ENCODE measurements at regions not wholly inside any gene's neighbourhood (a gene's known extent, or its start where the extent isn't known, plus 50 kb on each side); places are given as distances from the start of the nearest gene placed in this dataset.

DNA sequence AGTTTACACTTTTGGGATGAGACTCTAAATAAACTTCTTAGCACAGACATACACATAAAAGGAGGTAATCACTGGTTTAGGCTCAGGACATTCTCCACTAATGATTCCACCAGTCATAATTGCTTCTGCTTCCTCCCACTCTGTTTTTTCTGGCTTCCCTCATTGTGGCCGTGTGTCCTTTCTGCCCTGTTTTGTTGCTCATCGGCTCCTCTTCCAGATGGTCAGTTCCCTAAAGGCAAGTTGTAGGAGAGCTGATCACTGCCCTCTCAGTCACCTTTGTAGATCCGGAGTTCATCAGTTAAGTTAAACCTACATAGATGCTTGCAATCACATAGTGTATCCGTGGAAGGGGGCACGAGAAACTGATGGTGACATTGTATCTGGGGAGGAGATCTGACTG, 200.5 kb upstream of the ARG1 start:
- H4K20me1 ChIP-seq (ENCODE audit: control insufficient read depth, extremely low read depth, insufficient read depth, low read length) = no peaks in the 10 kb centered on the region
- no peak overlapping the region for H3K4me3 ChIP-seq (ENCODE audit: control insufficient read depth in 2 of 3, extremely low read depth in 1 of 3, insufficient read depth in 2 of 3, low read depth in 1 of 3, low read length in 3 of 3)
- no peak overlapping the region for H3K9ac ChIP-seq (ENCODE audit: control insufficient read depth, extremely low read depth, insufficient read depth, low read length)
- TF ChIP-seq, protein P1, sequence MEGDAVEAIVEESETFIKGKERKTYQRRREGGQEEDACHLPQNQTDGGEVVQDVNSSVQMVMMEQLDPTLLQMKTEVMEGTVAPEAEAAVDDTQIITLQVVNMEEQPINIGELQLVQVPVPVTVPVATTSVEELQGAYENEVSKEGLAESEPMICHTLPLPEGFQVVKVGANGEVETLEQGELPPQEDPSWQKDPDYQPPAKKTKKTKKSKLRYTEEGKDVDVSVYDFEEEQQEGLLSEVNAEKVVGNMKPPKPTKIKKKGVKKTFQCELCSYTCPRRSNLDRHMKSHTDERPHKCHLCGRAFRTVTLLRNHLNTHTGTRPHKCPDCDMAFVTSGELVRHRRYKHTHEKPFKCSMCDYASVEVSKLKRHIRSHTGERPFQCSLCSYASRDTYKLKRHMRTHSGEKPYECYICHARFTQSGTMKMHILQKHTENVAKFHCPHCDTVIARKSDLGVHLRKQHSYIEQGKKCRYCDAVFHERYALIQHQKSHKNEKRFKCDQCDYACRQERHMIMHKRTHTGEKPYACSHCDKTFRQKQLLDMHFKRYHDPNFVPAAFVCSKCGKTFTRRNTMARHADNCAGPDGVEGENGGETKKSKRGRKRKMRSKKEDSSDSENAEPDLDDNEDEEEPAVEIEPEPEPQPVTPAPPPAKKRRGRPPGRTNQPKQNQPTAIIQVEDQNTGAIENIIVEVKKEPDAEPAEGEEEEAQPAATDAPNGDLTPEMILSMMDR (optimal IDR thresholded peaks at IDR 0.05 in 1 of 3, IDR thresholded peaks at IDR 0.05 in 1 of 3, conservative IDR thresholded peaks at IDR 0.05 in 1 of 3; ENCODE audit: extremely low read depth in 1 of 3, insufficient read depth in 2 of 3, low read length in 3 of 3) = no peak
- no peak for TF ChIP-seq EZH2 (IDR thresholded peaks at IDR 0.05; ENCODE audit: low read length)
- no peak overlapping the region for H2AFZ ChIP-seq (ENCODE audit: control insufficient read depth, low read length)
- no peaks in the 10 kb centered on the region for H3K27me3 ChIP-seq (ENCODE audit: control insufficient read depth, extremely low read depth, insufficient read depth, low read length)
- no peaks in the 10 kb centered on the region for H3K9me3 ChIP-seq (ENCODE audit: control insufficient read depth, low read depth, low read length)
- FAIRE-seq = no peak
- H3K79me2 ChIP-seq (ENCODE audit: control insufficient read depth, insufficient read depth, low read length) = no peaks in the 10 kb centered on the region
- no peaks in the 10 kb centered on the region for H3K4me1 ChIP-seq (ENCODE audit: control insufficient read depth, extremely low read depth, insufficient read depth, low read length)
- H3K9me1 ChIP-seq (ENCODE audit: control insufficient read depth, extremely low read depth, insufficient read depth, low read length) = no peaks in the 10 kb centered on the region
- no peak overlapping the region for H3K4me2 ChIP-seq (ENCODE audit: control insufficient read depth, extremely low read depth, insufficient read depth, low read depth, low read length)
- H3K36me3 ChIP-seq (ENCODE audit: control insufficient read depth in 2 of 2, extremely low read depth in 1 of 2, insufficient read depth in 2 of 2, low read length in 2 of 2) = no peaks in the 10 kb centered on the region
- dilution Hi-C loops (cut with MboI; ENCODE audit: extremely low pct_ligation_motif_present, low sequenced_read_pairs) = no loop called here
- no peak for DNase-seq (ENCODE audit: low read depth, low spot score)
- H3K27ac ChIP-seq (ENCODE audit: control insufficient read depth, insufficient read depth, low read length) = no peak overlapping the region

DNA sequence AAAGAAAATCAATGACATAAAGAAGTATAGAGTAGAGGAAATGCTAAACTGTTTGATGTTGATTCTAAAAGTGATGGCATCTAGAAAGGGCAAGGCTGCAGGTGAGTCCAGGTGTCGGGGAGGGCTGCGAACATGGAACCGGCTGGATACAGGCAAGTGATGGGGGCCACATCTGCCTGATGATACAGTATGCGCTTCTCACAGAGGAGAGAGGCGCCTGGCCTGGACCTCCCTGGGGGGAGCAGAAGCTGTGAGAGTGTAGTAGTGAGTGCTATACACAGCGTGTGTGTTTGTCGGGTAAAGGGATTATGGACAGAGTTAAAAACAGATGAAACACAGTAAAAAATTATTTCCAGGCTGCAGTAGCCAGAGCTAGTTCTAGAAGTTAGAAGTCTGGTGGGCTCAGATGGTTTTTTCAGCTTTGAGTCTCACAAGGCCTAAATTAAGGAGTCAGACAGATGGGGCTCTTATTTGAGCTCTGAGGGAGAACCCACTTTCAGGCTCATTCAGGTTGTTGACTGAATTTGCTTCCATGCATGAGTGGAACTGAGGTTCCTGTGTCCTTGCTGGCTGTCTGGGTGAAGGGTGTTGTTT, 195.8 kb upstream of the ARG1 start:
- no peak for DNase-seq (ENCODE audit: low read depth, low spot score)
- Histone ChIP-seq H3K4me2 (ENCODE audit: control insufficient read depth, extremely low read depth, insufficient read depth, low read depth, low read length) (no peak overlapping the region), H3K27ac (ENCODE audit: control insufficient read depth, insufficient read depth, low read length) (no peak overlapping the region), H3K79me2 (ENCODE audit: control insufficient read depth, insufficient read depth, low read length) (no peaks in the 10 kb centered on the region), H3K4me1 (ENCODE audit: control insufficient read depth, extremely low read depth, insufficient read depth, low read length) (no peaks in the 10 kb centered on the region), H3K9me3 (ENCODE audit: control insufficient read depth, low read depth, low read length) (no peaks in the 10 kb centered on the region), H3K9ac (ENCODE audit: control insufficient read depth, extremely low read depth, insufficient read depth, low read length) (no peak overlapping the region), H3K4me3 (ENCODE audit: control insufficient read depth in 2 of 3, extremely low read depth in 1 of 3, insufficient read depth in 2 of 3, low read depth in 1 of 3, low read length in 3 of 3) (no peak overlapping the region), H3K36me3 (ENCODE audit: control insufficient read depth in 2 of 2, extremely low read depth in 1 of 2, insufficient read depth in 2 of 2, low read length in 2 of 2) (no peaks in the 10 kb centered on the region), H4K20me1 (ENCODE audit: control insufficient read depth, extremely low read depth, insufficient read depth, low read length) (no peaks in the 10 kb centered on the region), H3K27me3 (ENCODE audit: control insufficient read depth, extremely low read depth, insufficient read depth, low read length) (no peaks in the 10 kb centered on the region), H3K9me1 (ENCODE audit: control insufficient read depth, extremely low read depth, insufficient read depth, low read length) (no peaks in the 10 kb centered on the region), H2AFZ (ENCODE audit: control insufficient read depth, low read length) (no peak overlapping the region)
- dilution Hi-C loops (cut with MboI; ENCODE audit: extremely low pct_ligation_motif_present, low sequenced_read_pairs) = no loop called here
- TF ChIP-seq EZH2 (IDR thresholded peaks at IDR 0.05; ENCODE audit: low read length) = no peak
- TF ChIP-seq, protein P1 (optimal IDR thresholded peaks at IDR 0.05 in 1 of 3, IDR thresholded peaks at IDR 0.05 in 1 of 3, conservative IDR thresholded peaks at IDR 0.05 in 1 of 3; ENCODE audit: extremely low read depth in 1 of 3, insufficient read depth in 2 of 3, low read length in 3 of 3) = no peak
- FAIRE-seq = no peak
